ENCODE measurements at regions not wholly inside any gene's neighbourhood (a gene's known extent, or its start where the extent isn't known, plus 50 kb on each side); places are given as distances from the start of the nearest gene placed in this dataset.

- DNase-seq (ENCODE audit: low read depth): no peak
- Histone ChIP-seq H3K4me3 (ENCODE audit: low read depth, low read length) (no peak overlapping the region), H3K27me3 (ENCODE audit: control insufficient read depth, insufficient read depth, low read length) (no peaks in the 10 kb centered on the region), H3K36me3 (ENCODE audit: control insufficient read depth, insufficient read depth, low read length) (no peaks in the 10 kb centered on the region)
- TF ChIP-seq CTCF (IDR thresholded peaks at IDR 0.05; ENCODE audit: insufficient read depth, low read length, poor library complexity, severe bottlenecking): no peak
Observed at GRCh38 chr4:60809486-60809800, 390.7 kb upstream of the ADGRL3 start.

- Histone ChIP-seq H3K4me3 (ENCODE audit: low read depth, low read length) (no peak overlapping the region), H3K36me3 (ENCODE audit: control insufficient read depth, insufficient read depth, low read length) (no peaks in the 10 kb centered on the region), H3K27me3 (ENCODE audit: control insufficient read depth, insufficient read depth, low read length) (no peaks in the 10 kb centered on the region)
- TF ChIP-seq CTCF (IDR thresholded peaks at IDR 0.05; ENCODE audit: insufficient read depth, low read length, poor library complexity, severe bottlenecking): no peak
- no peak for DNase-seq (ENCODE audit: low read depth)
Observed at GRCh38 chr4:60812811-60813210, 387.3 kb upstream of the ADGRL3 start.

- DNase-seq (ENCODE audit: low read depth): no peak
- H3K27me3 ChIP-seq (ENCODE audit: control insufficient read depth, insufficient read depth, low read length): no peaks in the 10 kb centered on the region
- no peak for TF ChIP-seq CTCF (IDR thresholded peaks at IDR 0.05; ENCODE audit: insufficient read depth, low read length, poor library complexity, severe bottlenecking)
- H3K36me3 ChIP-seq (ENCODE audit: control insufficient read depth, insufficient read depth, low read length): no peaks in the 10 kb centered on the region
- H3K4me3 ChIP-seq (ENCODE audit: low read depth, low read length): no peak overlapping the region
Observed at GRCh38 chr4:60814549-60814948, 385.6 kb upstream of the ADGRL3 start.

- H3K4me3 ChIP-seq (ENCODE audit: low read depth, low read length): no peak overlapping the region
- TF ChIP-seq CTCF (IDR thresholded peaks at IDR 0.05; ENCODE audit: insufficient read depth, low read length, poor library complexity, severe bottlenecking): no peak
- no peaks in the 10 kb centered on the region for H3K27me3 ChIP-seq (ENCODE audit: control insufficient read depth, insufficient read depth, low read length)
- no peak for DNase-seq (ENCODE audit: low read depth)
- no peaks in the 10 kb centered on the region for H3K36me3 ChIP-seq (ENCODE audit: control insufficient read depth, insufficient read depth, low read length)
Observed at GRCh38 chr4:60817609-60818008, 382.5 kb upstream of the ADGRL3 start.

GRCh38 chr4:60822986-60823385 is 377.1 kb upstream of the ADGRL3 start:
- Histone ChIP-seq H3K27me3 (ENCODE audit: control insufficient read depth, insufficient read depth, low read length) (no peaks in the 10 kb centered on the region), H3K4me3 (ENCODE audit: low read depth, low read length) (no peak overlapping the region), H3K36me3 (ENCODE audit: control insufficient read depth, insufficient read depth, low read length) (no peaks in the 10 kb centered on the region)
- DNase-seq (ENCODE audit: low read depth): no peak
- no peak for TF ChIP-seq CTCF (IDR thresholded peaks at IDR 0.05; ENCODE audit: insufficient read depth, low read length, poor library complexity, severe bottlenecking)

- no peak overlapping the region for H3K4me3 ChIP-seq (ENCODE audit: low read depth, low read length)
- DNase-seq (ENCODE audit: low read depth): no peak
- no peaks in the 10 kb centered on the region for H3K36me3 ChIP-seq (ENCODE audit: control insufficient read depth, insufficient read depth, low read length)
- no peaks in the 10 kb centered on the region for H3K27me3 ChIP-seq (ENCODE audit: control insufficient read depth, insufficient read depth, low read length)
- no peak for TF ChIP-seq CTCF (IDR thresholded peaks at IDR 0.05; ENCODE audit: insufficient read depth, low read length, poor library complexity, severe bottlenecking)
Observed at GRCh38 chr4:60840020-60840419, 360.1 kb upstream of the ADGRL3 start.

All from kidney epithelial cell (primary cell).